GM18951 (cell line): ENCODE measurements at regions not wholly inside any gene's neighbourhood (a gene's known extent, or its start where the extent isn't known, plus 50 kb on each side); places are given as distances from the start of the nearest gene placed in this dataset.
"Not testable (repeated sequence)": the region's sequence is repeated elsewhere in the genome, so short reads cannot be mapped to it uniquely, and the experiment has no call there.

ENCODE experiments used
- POLR2A ChIP-seq: IDR thresholded peaks from 4 replicates; pipeline ENCODE4 v1.6.1; 2011; ENCODE audit warnings: mild to moderate bottlenecking; ENCODE audit not compliant: insufficient read length, insufficient read depth; ENCODE audit errors: extremely low read depth
- in situ Hi-C: fragments of 300-500 bp; cut with MboI; formaldehyde crosslinking; loops from one replicate; pipeline ENCODE4 v1.12.0; 2022; ENCODE audit warnings: low sequenced_read_pairs, mixed read lengths, inconsistent platforms; ENCODE audit not compliant: unreplicated experiment

DNA sequence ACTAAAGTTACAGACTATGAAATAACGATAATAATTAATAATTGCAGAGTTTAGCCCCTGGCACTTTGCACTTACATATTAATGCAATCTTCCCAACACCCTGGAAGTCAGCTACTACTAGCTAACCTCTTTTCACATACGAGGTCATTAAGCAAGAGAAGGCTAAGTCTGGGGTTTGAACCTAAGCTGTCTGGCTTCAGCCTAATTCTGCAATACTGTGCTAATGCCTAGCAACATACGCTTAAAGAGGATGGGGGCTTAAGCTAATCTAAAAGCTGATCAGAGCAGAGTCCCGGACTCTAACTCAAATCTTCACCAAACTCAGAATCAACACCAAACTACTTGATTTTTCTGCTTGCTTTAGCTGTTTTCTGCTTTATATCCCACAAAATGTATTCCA, 168.7 kb upstream of the GNAI1 start:
- TF ChIP-seq POLR2A = no peak
- in situ Hi-C loops = no loop called here

DNA sequence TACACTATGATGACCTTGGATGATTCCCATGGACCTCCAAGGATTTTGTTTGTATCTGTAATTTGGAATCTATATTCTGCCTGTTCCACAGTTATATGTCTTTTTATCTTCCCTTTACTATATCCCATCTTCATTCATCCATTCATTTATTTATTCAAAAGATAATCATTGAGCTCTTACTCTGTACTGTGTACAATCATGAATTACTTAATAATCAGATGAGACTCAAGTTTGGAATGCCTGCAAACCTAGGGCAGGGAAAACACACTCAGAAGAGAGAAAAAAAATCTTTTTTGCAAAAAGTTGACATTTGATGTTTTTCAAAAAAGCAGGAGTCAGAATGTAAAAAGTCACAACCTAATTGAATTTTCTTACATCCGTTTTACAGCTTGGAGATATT, 170.2 kb upstream of the GNAI1 start:
- in situ Hi-C loops = no loop called here
- no peak for TF ChIP-seq POLR2A

- in situ Hi-C loops = no loop called here
- TF ChIP-seq POLR2A = no peak
Measured at GRCh38 chr7:79953130-79953529, 181.5 kb upstream of the GNAI1 start.

- no peak for TF ChIP-seq POLR2A
- in situ Hi-C loops = no loop called here
Measured at GRCh38 chr7:79952399-79952798, 182.2 kb upstream of the GNAI1 start.

GRCh38 chr7:79951415-79951814, 183.2 kb upstream of the GNAI1 start:
- in situ Hi-C loops = no loop called here
- no peak for TF ChIP-seq POLR2A

DNA sequence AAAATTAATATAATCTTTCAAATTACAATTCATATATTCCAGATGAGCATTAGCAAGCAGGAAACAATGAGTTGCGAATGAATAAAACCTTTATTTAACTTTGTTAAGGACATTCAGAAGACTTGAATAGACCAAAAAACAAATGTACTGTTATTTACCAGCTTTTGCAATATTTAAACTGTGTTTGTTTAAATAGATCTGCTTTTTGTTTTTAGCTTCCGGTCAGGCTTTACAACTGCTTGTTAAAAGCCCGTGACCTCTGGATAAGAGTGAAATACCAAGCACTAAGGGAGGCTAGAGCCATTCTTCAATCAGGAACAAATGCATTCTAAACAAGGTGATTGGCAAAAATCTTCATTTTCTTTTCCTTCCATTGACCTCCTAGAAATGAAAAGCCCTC, 184.9 kb upstream of the GNAI1 start:
- in situ Hi-C loops = no loop called here
- TF ChIP-seq POLR2A = no peak

DNA sequence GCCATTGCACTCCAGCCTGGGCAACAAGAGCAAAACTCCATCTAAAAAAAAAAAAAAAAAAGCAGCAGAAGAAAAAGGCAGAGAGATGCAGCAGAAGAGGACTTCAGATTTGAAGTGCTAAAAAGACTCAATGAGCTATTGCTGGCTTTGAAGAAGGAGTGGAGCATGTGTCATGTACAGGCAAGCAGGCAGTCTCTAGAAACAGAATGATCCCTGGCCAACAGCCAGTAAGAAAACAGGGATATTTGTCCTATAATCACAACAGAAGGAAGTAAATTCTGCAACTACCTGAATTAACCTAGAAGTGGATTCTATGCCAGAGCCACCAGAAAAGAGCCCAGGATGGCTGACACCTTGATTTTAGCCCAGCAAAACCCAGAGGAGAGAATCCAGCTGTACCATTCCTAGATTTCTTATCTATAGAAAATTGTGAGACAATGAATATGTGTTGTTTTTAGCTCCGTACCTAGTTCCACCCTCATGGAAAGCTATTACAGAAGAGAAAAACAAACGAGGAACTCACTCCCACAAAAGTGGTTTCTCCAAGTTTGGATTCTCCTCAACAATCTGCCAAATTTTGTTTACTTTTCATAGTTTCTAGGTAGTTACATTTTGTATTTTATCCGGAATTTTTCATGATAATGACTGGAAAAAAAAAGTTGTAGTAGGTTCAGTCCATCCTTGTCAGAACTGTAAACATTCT, 198.2 kb upstream of the GNAI1 start:
- TF ChIP-seq POLR2A = no peak
- in situ Hi-C loops = no loop called here

GRCh38 chr7:79934727-79935126, 199.9 kb upstream of the GNAI1 start:
- in situ Hi-C loops = no loop called here
- no peak for TF ChIP-seq POLR2A

DNA sequence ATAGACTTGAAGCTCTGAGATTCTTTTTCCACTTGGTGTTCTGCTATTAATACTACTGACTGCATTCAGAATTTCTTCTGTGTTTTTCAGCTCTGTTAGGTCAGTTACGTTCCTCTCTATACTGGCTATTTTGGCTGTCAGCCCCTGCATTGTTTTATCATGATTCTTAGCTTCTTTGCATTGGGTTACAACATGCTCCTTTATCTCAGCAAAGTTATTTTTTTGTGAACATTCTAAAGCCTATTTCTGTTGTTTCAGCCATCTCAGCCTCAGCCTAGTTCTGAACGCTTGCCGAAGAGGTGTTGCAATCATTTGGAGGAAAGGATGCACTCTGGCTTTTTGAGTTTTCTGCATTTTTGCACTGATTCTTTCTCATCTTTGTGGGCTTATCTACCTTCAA, 201.5 kb upstream of the GNAI1 start:
- in situ Hi-C loops = no loop called here
- TF ChIP-seq POLR2A = no peak

DNA sequence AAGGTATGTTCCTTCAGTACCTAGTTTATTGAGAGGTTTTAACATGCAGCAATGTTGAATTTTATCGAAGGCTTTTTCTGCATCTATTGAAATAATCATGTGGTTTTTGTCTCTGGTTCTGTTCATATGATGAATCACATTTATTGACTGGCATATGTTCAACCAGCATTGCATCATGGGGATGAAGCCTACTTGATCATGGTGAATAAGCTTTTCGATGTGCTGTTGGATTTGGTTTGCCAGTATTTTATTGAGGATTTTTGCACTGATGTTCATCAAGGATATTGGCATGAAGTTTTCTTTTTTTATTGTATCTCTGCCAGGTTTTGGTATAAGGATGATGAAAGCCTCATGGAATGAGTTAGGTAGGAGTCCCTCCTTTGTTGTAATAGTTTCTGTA, 204.0 kb upstream of the GNAI1 start:
- no peak for TF ChIP-seq POLR2A
- in situ Hi-C loops = no loop called here

DNA sequence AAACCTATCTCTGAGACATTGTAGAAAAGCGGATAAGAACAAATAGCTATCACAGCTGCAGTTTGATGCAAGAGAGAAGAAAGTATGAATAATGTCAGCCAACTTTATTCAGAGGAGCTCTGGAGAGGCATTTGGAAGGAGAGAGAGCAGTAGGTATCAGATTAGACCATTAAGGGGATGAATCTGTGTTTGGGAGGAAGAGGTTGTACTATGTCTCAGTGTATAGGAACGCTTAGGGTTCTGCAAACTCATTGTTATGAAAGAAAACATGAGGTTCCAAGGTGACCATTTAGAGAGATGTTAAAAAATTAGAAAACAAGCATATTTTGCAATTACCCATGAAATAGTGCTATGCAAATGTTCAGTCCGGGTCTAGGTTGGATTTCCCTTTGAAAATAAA, 207.5 kb upstream of the GNAI1 start:
- no peak for TF ChIP-seq POLR2A
- in situ Hi-C loops = no loop called here

- no peak for TF ChIP-seq POLR2A
- in situ Hi-C loops = no loop called here
Measured at GRCh38 chr7:79923953-79924352, 210.7 kb upstream of the GNAI1 start.

GRCh38 chr7:79922894-79923293, 211.7 kb upstream of the GNAI1 start:
- in situ Hi-C loops = no loop called here
- TF ChIP-seq POLR2A = no peak

GRCh38 chr7:79921976-79922375, 212.7 kb upstream of the GNAI1 start:
- in situ Hi-C loops = no loop called here
- no peak for TF ChIP-seq POLR2A

GRCh38 chr7:79918632-79919031, 216.0 kb upstream of the GNAI1 start:
- in situ Hi-C loops = not testable (repeated sequence)

- in situ Hi-C loops = not testable (repeated sequence)
Measured at GRCh38 chr7:79915346-79915745, 219.3 kb upstream of the GNAI1 start.
